VCaP (cell line): ENCODE measurements at regions not wholly inside any gene's neighbourhood (a gene's known extent, or its start where the extent isn't known, plus 50 kb on each side); places are given as distances from the start of the nearest gene placed in this dataset.
A peak's percentile ranks its signal among the peaks of the same experiment; 100 is the strongest.
"Not testable (repeated sequence)": the region's sequence is repeated elsewhere in the genome, so short reads cannot be mapped to it uniquely, and the experiment has no call there.

Experiments used
- H3K27ac ChIP-seq: fragments of 450-650 bp; 2 replicates; pipeline ENCODE4 v1.5.1; 2017
- TF ChIP-seq, protein P1 (sequence below): fragments of 450-650 bp; conservative IDR thresholded peaks from 2 replicates; pipeline ENCODE4 v1.5.1; 2017; ENCODE audit warnings: mild to moderate bottlenecking, moderate library complexity

DNA sequence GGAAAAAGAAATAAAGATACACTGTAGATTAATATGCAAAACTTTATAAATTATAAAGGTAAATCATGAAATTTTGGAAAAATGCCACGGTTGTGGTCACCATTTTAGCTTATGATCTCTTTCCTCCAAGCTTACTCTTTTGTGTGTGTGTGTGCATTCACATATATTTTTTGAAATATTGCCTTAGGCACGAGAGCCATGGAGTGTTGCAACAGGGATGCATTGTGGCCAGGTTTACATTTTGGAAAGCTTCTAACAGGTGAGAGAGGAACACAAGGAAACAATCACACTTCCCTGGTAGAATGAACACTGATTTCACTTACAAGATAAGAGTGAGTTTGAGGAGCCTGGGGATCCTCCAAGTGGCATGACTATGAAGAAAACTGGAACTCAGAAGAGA is 214.5 kb upstream of the TENT5A start:
- TF ChIP-seq, protein P1, sequence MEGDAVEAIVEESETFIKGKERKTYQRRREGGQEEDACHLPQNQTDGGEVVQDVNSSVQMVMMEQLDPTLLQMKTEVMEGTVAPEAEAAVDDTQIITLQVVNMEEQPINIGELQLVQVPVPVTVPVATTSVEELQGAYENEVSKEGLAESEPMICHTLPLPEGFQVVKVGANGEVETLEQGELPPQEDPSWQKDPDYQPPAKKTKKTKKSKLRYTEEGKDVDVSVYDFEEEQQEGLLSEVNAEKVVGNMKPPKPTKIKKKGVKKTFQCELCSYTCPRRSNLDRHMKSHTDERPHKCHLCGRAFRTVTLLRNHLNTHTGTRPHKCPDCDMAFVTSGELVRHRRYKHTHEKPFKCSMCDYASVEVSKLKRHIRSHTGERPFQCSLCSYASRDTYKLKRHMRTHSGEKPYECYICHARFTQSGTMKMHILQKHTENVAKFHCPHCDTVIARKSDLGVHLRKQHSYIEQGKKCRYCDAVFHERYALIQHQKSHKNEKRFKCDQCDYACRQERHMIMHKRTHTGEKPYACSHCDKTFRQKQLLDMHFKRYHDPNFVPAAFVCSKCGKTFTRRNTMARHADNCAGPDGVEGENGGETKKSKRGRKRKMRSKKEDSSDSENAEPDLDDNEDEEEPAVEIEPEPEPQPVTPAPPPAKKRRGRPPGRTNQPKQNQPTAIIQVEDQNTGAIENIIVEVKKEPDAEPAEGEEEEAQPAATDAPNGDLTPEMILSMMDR: no peak
- no peak overlapping the region for H3K27ac ChIP-seq

- TF ChIP-seq, protein P1: no peak
- no peak overlapping the region for H3K27ac ChIP-seq
These were observed 209.7 kb upstream of the TENT5A start for GRCh38 chr6:81962198-81962597.

DNA sequence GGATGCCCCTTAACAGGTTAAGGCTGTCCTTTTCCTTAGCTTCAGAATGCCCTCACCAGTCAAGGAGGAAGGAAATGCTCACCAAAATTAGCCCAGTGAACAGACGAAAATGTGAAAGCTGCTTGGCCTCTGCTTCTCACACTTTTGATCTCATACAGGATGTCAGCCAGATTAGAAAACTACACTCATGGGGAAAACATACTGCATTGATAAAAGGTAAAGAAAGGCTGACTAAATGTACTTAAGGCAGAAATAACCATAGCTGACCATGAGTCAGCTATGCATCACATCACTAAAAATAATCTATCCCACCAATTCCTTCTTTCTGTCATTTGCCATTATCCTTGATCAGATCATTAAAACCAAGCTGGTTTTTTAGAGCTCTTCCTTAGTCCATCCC is 198.4 kb upstream of the TENT5A start:
- TF ChIP-seq, protein P1: no peak
- no peak overlapping the region for H3K27ac ChIP-seq

- TF ChIP-seq, protein P1: no peak
These were observed 196.4 kb upstream of the TENT5A start for GRCh38 chr6:81948861-81949260.

DNA sequence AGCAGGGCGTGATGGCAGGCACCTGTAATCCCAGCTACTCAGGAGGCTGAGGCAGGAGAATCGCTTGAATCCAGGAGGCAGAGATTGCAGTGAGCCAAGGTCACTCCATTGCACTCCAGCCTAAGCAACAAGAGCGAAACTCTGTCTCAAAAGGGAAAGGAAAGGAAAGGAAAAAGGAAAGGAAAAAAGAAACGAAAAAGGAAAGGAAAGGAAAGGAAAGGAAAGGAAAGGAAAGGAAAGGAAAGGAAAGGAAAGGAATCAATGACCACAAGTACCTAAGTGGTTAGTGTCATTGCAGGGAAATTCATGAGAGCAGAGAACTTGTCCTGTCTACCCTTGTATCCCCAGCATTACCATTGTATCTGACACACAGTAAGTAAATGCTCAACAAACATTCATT is 195.7 kb upstream of the TENT5A start:
- H3K27ac ChIP-seq: peak overlapping the region; percentile 62; the same call in 1 of the 2 replicates

More at GRCh38 chr6:81948861-81949260, 196.4 kb upstream of the TENT5A start:
- H3K27ac ChIP-seq: no peak overlapping the region

GRCh38 chr6:81944661-81945060 is 192.2 kb upstream of the TENT5A start:
- H3K27ac ChIP-seq: no peak overlapping the region
- TF ChIP-seq, protein P1: no peak

- H3K27ac ChIP-seq: not testable (repeated sequence)
These were observed 190.4 kb upstream of the TENT5A start for GRCh38 chr6:81942842-81943241.

GRCh38 chr6:81942067-81942370 is 189.5 kb upstream of the TENT5A start:
- TF ChIP-seq, protein P1: no peak
- no peak overlapping the region for H3K27ac ChIP-seq

- no peak overlapping the region for H3K27ac ChIP-seq
- TF ChIP-seq, protein P1: no peak
These were observed 188.0 kb upstream of the TENT5A start for GRCh38 chr6:81940451-81940985.
